ENCODE measurements at regions not wholly inside any gene's neighbourhood (a gene's known extent, or its start where the extent isn't known, plus 50 kb on each side); places are given as distances from the start of the nearest gene placed in this dataset.

- Histone ChIP-seq H2BK12ac (ENCODE audit: low read depth, low read length) (no peak overlapping the region), H3K23ac (ENCODE audit: insufficient read length) (no peak overlapping the region), H2BK15ac (ENCODE audit: low read length) (no peak overlapping the region), H4K91ac (replicated peaks; ENCODE audit: insufficient read length, low read length) (no peak overlapping the region), H3K4ac (replicated peaks; ENCODE audit: insufficient read length, low read depth, low read length) (no peak overlapping the region), H4K8ac (ENCODE audit: extremely low read depth, insufficient read depth, low read length) (no peak overlapping the region), H2BK20ac (ENCODE audit: low read length) (no peak overlapping the region), H3K4me3 (ENCODE audit: extremely low read depth in 1 of 4, insufficient read depth in 2 of 4, low read depth in 3 of 4, low read length in 4 of 4) (no peak overlapping the region), H4K5ac (ENCODE audit: insufficient read length, low read depth, low read length) (no peak overlapping the region), H4K20me1 (replicated peaks in 1 of 2; ENCODE audit: control insufficient read depth in 1 of 2, insufficient read depth in 2 of 2, low read length in 2 of 2) (no peaks in the 10 kb centered on the region), H3K9ac (replicated peaks in 1 of 4; ENCODE audit: extremely low read depth in 1 of 4, low read depth in 3 of 4, low read length in 3 of 4) (no peak overlapping the region), H2BK120ac (replicated peaks; ENCODE audit: low read depth, low read length) (no peak overlapping the region), H3K27me3 (replicated peaks in 1 of 4; ENCODE audit: control insufficient read depth in 3 of 4, extremely low read depth in 1 of 4, insufficient read depth in 3 of 4, low read length in 3 of 4) (peaks cover 0 to 6% (median 1%) of the 10 kb centered on the region in 4 experiments; a peak in 2 of 7 replicates), H3K79me2 (ENCODE audit: control insufficient read depth in 1 of 2, insufficient read depth in 2 of 2, low read length in 2 of 2) (no peaks in the 10 kb centered on the region), H2BK5ac (ENCODE audit: low read depth, low read length) (no peak overlapping the region), H3K4me1 (replicated peaks in 1 of 4; ENCODE audit: control insufficient read depth in 3 of 4, insufficient read depth in 4 of 4, low read length in 3 of 4) (peaks cover 0 to 20% (median 16%) of the 10 kb centered on the region in 4 experiments; a peak in 6 of 7 replicates), H3K79me1 (ENCODE audit: low read depth, low read length) (no peaks in the 10 kb centered on the region), H3K18ac (ENCODE audit: extremely low read depth, low read length) (no peak overlapping the region), H3K4me2 (ENCODE audit: insufficient read depth in 1 of 2, low read depth in 2 of 2, low read length in 2 of 2) (no peak overlapping the region), H2AK5ac (ENCODE audit: low read depth, low read length) (no peak overlapping the region), H3K27ac (ENCODE audit: low read depth, low read length) (no peak overlapping the region), H3K36me3 (ENCODE audit: control insufficient read depth in 2 of 4, insufficient read depth in 4 of 4, low read length in 3 of 4) (no peaks in the 10 kb centered on the region), H2AFZ (ENCODE audit: low read length) (no peak overlapping the region), H3K14ac (ENCODE audit: insufficient read length) (no peak overlapping the region), H3K9me3 (ENCODE audit: insufficient read depth in 2 of 2, low read depth in 1 of 2, low read length in 1 of 2) (peaks cover 0 to 8% of the 10 kb centered on the region in 2 experiments; a peak in 1 of 4 replicates), H3K23me2 (ENCODE audit: low read depth, low read length) (no peaks in the 10 kb centered on the region), H3K56ac (replicated peaks; ENCODE audit: insufficient read length, low read depth, low read length) (no peak overlapping the region)
- no peak for TF ChIP-seq CBX5 (IDR thresholded peaks at IDR 0.05; ENCODE audit: low read depth, low read length)
- TF ChIP-seq ZNF274 (IDR thresholded peaks at IDR 0.05; ENCODE audit: borderline replicate concordance, extremely low read depth, low read length) = no peak
- ChIA-PET CTCF (ENCODE audit: partially characterized antibody) (interaction anchor here (1.0 to 1.1 kb wide), 2 partner anchors 13 to 46 kb away, joined by 3 to 4 read pairs; no protein-coding TSS in a partner anchor), POLR2A (ENCODE audit: partially characterized antibody) (interaction anchor here (0.6 kb wide), 1 partner anchor 1270 kb away, joined by 3 read pairs; no protein-coding TSS in a partner anchor)
- 90% methylated on average over 4 of the region's 4 CpGs; no CpG with 5 or more reads in 1 of the 2 experiments for WGBS, 2 experiments (ENCODE audit: extremely low coverage in 1 of 2, insufficient coverage in 1 of 2, insufficient read length in 1 of 2, insufficient replicate concordance in 2 of 2, low coverage in 1 of 2, low lambda C conversion rate in 2 of 2, missing lambda C conversion rate in 1 of 2)
- DNase-seq (ENCODE audit: low read depth in 1 of 2, low spot score in 2 of 2) = no peak
- FAIRE-seq = no peak
These were observed 87.1 kb upstream of the RGMA start for GRCh38 chr15:93176065-93176464.

Measured in H1 (cell line).